HepG2 (cell line): ENCODE measurements at regions not wholly inside any gene's neighbourhood (a gene's known extent, or its start where the extent isn't known, plus 50 kb on each side); places are given as distances from the start of the nearest gene placed in this dataset.

Experiments
- ATF7-NPFF ChIP-seq: sonication (generic); formaldehyde crosslinking; IDR thresholded peaks from 2 replicates; pipeline ENCODE4 v1.8.1; 2023; ENCODE audit warnings: mild to moderate bottlenecking, low read depth, missing genetic modification reagents, moderate library complexity
- CREB1 ChIP-seq, 2 experiments: fragments of 450-650 bp in 1 of 2; IDR thresholded peaks; 2 replicates each; pipeline ENCODE4 v1.6.1; 2016 to 2017; ENCODE audit warnings: control low read depth in 1 of 2, mild to moderate bottlenecking in 1 of 2, missing compliant biosample characterization in 1 of 2, missing genetic modification characterization in 1 of 2
- FOXJ3 ChIP-seq: sonication (generic); formaldehyde crosslinking; IDR thresholded peaks from 2 replicates; pipeline ENCODE4 v1.4.0; 2020; ENCODE audit warnings: missing genetic modification reagents, mild to moderate bottlenecking, borderline replicate concordance
- IRF2 ChIP-seq: IDR thresholded peaks from 2 replicates; pipeline ENCODE4 v1.6.1; 2018; ENCODE audit warnings: missing genetic modification reagents, missing compliant biosample characterization
- KLF16 ChIP-seq, 2 experiments: sonication (generic) in 1 of 2; formaldehyde crosslinking in 1 of 2; IDR thresholded peaks; 2 replicates each; pipeline versions ENCODE4 v1.6.1 to v1.8.0; 2016 to 2023; ENCODE audit warnings: missing genetic modification reagents in 2 of 2, missing compliant biosample characterization in 1 of 2
- MLLT10 ChIP-seq: sonication (generic); formaldehyde crosslinking; IDR thresholded peaks from 2 replicates; pipeline ENCODE4 v1.4.0; 2020; ENCODE audit warnings: missing genetic modification reagents
- MTF1 ChIP-seq: sonication (generic); formaldehyde crosslinking; IDR thresholded peaks from 2 replicates; pipeline ENCODE4 v1.5.0; 2020; ENCODE audit warnings: missing genetic modification reagents
- NR2F6 ChIP-seq, 2 experiments: IDR thresholded peaks; 2 replicates each; pipeline ENCODE4 v1.6.1; 2016; ENCODE audit warnings: antibody characterized with exemption in 1 of 2, mild to moderate bottlenecking in 1 of 2
- PHF21A ChIP-seq: sonication (generic); formaldehyde crosslinking; IDR thresholded peaks from 2 replicates; pipeline ENCODE4 v1.5.0; 2020; ENCODE audit warnings: mild to moderate bottlenecking, missing genetic modification reagents
- PHF8 ChIP-seq: sonication (generic); formaldehyde crosslinking; IDR thresholded peaks from 2 replicates; pipeline ENCODE4 v1.5.0; 2020; ENCODE audit warnings: missing genetic modification reagents
- SOX13 ChIP-seq, 3 experiments: fragments of 450-650 bp in 1 of 3; sonication (generic) in 1 of 3; formaldehyde crosslinking in 1 of 3; IDR thresholded peaks in 2 of 3; conservative IDR thresholded peaks in 1 of 3; 2 replicates each; pipeline versions ENCODE4 v1.5.0 to v1.6.1; 2016 to 2020; ENCODE audit warnings: antibody characterized with exemption in 1 of 3, mild to moderate bottlenecking in 1 of 3, missing compliant biosample characterization in 1 of 3, missing genetic modification reagents in 1 of 3, moderate library complexity in 1 of 3
- TEAD3 ChIP-seq: optimal IDR thresholded peaks from 2 replicates; pipeline ENCODE3; 2016; ENCODE audit warnings: borderline replicate concordance
- ZNF160 ChIP-seq: sonication (generic); formaldehyde crosslinking; IDR thresholded peaks from 2 replicates; pipeline ENCODE4 v1.8.0; 2022; ENCODE audit warnings: mild to moderate bottlenecking, inconsistent platforms, missing genetic modification reagents
- ZNF329 ChIP-seq: sonication (generic); formaldehyde crosslinking; IDR thresholded peaks from 2 replicates; pipeline ENCODE4 v1.9.0; 2021; ENCODE audit warnings: low read depth, mild to moderate bottlenecking, missing genetic modification reagents
- ZNF781 ChIP-seq: sonication (generic); formaldehyde crosslinking; IDR thresholded peaks from 2 replicates; pipeline ENCODE4 v1.5.1; 2020; ENCODE audit warnings: borderline replicate concordance, mild to moderate bottlenecking, missing genetic modification reagents; ENCODE audit errors: not compliant biosample characterization
- ZZZ3 ChIP-seq: sonication (generic); formaldehyde crosslinking; IDR thresholded peaks from 2 replicates; pipeline ENCODE4 v1.4.0; 2020; ENCODE audit warnings: missing genetic modification reagents, mild to moderate bottlenecking, borderline replicate concordance
- TF ChIP-seq, protein P1 (sequence below): sonication (generic); formaldehyde crosslinking; IDR thresholded peaks from 2 replicates; pipeline ENCODE4 v1.5.0; 2020; ENCODE audit warnings: missing genetic modification reagents, mild to moderate bottlenecking, borderline replicate concordance
- TF ChIP-seq, protein P2 (sequence below): sonication (generic); formaldehyde crosslinking; IDR thresholded peaks from 2 replicates; pipeline ENCODE4 v1.4.0; 2020; ENCODE audit warnings: missing genetic modification reagents
- TF ChIP-seq, protein P3 (sequence below): sonication (generic); formaldehyde crosslinking; conservative IDR thresholded peaks from 2 replicates; pipeline ENCODE4 v1.8.0; 2022; ENCODE audit warnings: mild to moderate bottlenecking, moderate library complexity, missing genetic modification reagents

GRCh38 chr2:179344970-179345369 is 80.3 kb upstream of the SESTD1 start (continued):
- TF ChIP-seq ZNF160 (no peak), ZNF329 (CRISPR knock-in tag) (no peak), SOX13 (IDR thresholded peaks at IDR 0.05) (no peak), SOX13 (CRISPR knock-in tag; conservative IDR thresholded peaks at IDR 0.05 in 1 of 2, IDR thresholded peaks at IDR 0.05 in 1 of 2) (peak in 1 of 2 experiments; percentile 2; a peak in 1 of 4 replicates), MTF1 (CRISPR knock-in tag) (no peak), FOXJ3 (CRISPR knock-in tag) (no peak), IRF2 (no peak), ZNF781 (peak; percentile 28), KLF16 (CRISPR knock-in tag; IDR thresholded peaks at IDR 0.05) (no peak), PHF8 (CRISPR knock-in tag) (peak; percentile 7), CREB1 (IDR thresholded peaks at IDR 0.05) (no peak), CREB1 (CRISPR knock-in tag; IDR thresholded peaks at IDR 0.05) (no peak; the same call in 1 of the 2 replicates), NR2F6 (IDR thresholded peaks at IDR 0.05) (no peak), NR2F6 (CRISPR knock-in tag; IDR thresholded peaks at IDR 0.05) (no peak), TEAD3 (no peak), MLLT10 (CRISPR knock-in tag) (no peak), ATF7-NPFF (CRISPR knock-in tag) (0 out of 2 replicates have a peak, but pooled peaks have one; percentile 46), ZZZ3 (CRISPR knock-in tag) (no peak), PHF21A (CRISPR knock-in tag) (no peak)
- TF ChIP-seq, protein P1, sequence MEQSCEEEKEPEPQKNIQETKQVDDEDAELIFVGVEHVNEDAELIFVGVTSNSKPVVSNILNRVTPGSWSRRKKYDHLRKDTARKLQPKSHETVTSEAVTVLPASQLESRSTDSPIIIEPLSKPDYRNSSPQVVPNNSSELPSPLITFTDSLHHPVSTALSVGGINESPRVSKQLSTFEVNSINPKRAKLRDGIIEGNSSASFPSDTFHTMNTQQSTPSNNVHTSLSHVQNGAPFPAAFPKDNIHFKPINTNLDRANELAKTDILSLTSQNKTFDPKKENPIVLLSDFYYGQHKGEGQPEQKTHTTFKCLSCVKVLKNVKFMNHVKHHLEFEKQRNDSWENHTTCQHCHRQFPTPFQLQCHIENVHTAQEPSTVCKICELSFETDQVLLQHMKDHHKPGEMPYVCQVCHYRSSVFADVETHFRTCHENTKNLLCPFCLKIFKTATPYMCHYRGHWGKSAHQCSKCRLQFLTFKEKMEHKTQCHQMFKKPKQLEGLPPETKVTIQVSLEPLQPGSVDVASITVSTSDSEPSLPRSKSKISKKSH (CRISPR knock-in tag): no peak
- TF ChIP-seq, protein P2, sequence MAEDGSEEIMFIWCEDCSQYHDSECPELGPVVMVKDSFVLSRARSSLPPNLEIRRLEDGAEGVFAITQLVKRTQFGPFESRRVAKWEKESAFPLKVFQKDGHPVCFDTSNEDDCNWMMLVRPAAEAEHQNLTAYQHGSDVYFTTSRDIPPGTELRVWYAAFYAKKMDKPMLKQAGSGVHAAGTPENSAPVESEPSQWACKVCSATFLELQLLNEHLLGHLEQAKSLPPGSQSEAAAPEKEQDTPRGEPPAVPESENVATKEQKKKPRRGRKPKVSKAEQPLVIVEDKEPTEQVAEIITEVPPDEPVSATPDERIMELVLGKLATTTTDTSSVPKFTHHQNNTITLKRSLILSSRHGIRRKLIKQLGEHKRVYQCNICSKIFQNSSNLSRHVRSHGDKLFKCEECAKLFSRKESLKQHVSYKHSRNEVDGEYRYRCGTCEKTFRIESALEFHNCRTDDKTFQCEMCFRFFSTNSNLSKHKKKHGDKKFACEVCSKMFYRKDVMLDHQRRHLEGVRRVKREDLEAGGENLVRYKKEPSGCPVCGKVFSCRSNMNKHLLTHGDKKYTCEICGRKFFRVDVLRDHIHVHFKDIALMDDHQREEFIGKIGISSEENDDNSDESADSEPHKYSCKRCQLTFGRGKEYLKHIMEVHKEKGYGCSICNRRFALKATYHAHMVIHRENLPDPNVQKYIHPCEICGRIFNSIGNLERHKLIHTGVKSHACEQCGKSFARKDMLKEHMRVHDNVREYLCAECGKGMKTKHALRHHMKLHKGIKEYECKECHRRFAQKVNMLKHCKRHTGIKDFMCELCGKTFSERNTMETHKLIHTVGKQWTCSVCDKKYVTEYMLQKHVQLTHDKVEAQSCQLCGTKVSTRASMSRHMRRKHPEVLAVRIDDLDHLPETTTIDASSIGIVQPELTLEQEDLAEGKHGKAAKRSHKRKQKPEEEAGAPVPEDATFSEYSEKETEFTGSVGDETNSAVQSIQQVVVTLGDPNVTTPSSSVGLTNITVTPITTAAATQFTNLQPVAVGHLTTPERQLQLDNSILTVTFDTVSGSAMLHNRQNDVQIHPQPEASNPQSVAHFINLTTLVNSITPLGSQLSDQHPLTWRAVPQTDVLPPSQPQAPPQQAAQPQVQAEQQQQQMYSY (CRISPR knock-in tag): no peak
- TF ChIP-seq, protein P3, sequence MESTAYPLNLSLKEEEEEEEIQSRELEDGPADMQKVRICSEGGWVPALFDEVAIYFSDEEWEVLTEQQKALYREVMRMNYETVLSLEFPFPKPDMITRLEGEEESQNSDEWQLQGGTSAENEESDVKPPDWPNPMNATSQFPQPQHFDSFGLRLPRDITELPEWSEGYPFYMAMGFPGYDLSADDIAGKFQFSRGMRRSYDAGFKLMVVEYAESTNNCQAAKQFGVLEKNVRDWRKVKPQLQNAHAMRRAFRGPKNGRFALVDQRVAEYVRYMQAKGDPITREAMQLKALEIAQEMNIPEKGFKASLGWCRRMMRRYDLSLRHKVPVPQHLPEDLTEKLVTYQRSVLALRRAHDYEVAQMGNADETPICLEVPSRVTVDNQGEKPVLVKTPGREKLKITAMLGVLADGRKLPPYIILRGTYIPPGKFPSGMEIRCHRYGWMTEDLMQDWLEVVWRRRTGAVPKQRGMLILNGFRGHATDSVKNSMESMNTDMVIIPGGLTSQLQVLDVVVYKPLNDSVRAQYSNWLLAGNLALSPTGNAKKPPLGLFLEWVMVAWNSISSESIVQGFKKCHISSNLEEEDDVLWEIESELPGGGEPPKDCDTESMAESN: 0 out of 2 replicates have a peak, but pooled peaks have one; percentile 19
